ENCODE measurements at regions not wholly inside any gene's neighbourhood (a gene's known extent, or its start where the extent isn't known, plus 50 kb on each side); places are given as distances from the start of the nearest gene placed in this dataset.

DNA sequence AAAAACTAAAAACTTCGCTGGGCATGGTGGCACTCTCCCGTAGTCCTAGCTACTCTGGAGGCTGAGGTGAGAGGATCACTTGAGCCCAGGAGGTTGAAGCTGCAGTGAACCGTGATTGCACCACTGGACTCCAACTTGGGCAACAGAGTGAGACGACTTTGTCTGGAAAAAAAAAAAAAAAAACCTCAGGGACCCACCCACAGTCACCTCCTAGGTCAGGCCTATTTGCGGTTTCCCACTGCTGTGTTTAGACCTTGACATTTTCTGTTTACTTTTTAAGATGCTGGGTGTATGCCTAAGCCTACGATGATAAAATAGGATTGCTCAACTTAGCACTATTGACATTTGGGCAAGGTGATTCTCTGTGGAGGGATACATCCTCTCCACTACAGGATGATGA lies 197.4 kb upstream of the TBL1X start:
- no peak for TF ChIP-seq EZH2phosphoT487 (IDR thresholded peaks at IDR 0.05; ENCODE audit: borderline replicate concordance)
- TF ChIP-seq, protein P1, sequence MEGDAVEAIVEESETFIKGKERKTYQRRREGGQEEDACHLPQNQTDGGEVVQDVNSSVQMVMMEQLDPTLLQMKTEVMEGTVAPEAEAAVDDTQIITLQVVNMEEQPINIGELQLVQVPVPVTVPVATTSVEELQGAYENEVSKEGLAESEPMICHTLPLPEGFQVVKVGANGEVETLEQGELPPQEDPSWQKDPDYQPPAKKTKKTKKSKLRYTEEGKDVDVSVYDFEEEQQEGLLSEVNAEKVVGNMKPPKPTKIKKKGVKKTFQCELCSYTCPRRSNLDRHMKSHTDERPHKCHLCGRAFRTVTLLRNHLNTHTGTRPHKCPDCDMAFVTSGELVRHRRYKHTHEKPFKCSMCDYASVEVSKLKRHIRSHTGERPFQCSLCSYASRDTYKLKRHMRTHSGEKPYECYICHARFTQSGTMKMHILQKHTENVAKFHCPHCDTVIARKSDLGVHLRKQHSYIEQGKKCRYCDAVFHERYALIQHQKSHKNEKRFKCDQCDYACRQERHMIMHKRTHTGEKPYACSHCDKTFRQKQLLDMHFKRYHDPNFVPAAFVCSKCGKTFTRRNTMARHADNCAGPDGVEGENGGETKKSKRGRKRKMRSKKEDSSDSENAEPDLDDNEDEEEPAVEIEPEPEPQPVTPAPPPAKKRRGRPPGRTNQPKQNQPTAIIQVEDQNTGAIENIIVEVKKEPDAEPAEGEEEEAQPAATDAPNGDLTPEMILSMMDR (conservative IDR thresholded peaks at IDR 0.05; ENCODE audit: low read length) = no peak
